ENCODE measurements at regions not wholly inside any gene's neighbourhood (a gene's known extent, or its start where the extent isn't known, plus 50 kb on each side); places are given as distances from the start of the nearest gene placed in this dataset.

DNA sequence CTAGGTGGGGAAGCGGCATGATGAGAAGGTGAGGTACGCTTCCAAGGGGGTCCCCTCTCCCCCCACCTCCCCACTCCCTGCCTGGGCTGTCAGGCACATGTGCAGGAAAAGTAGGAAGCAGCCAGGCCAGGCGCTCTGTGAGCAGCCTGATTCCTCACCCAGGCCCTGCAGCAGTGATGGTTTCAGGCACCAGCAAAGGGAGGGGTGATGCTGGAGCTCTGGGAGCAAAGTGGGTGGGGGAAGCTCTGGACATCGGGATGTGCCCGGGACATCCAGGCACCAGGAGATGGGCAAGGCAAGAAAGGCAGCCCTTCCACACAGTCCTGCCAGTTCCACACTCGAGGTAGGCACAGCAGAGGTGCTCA is 106.1 kb downstream of the CRYAA start:
- DNase-seq (ENCODE audit: insufficient read length, low spot score): no peak
- FAIRE-seq: no peak
- no peak for TF ChIP-seq CTCF (IDR thresholded peaks at IDR 0.05; ENCODE audit: insufficient read depth, missing control alignments)

- no peak for TF ChIP-seq CTCF (IDR thresholded peaks at IDR 0.05; ENCODE audit: insufficient read depth, missing control alignments)
- FAIRE-seq: no peak
- DNase-seq (ENCODE audit: insufficient read length, low spot score): no peak
Observed at GRCh38 chr21:43274022-43274945, 105.5 kb downstream of the CRYAA start.

- TF ChIP-seq CTCF (IDR thresholded peaks at IDR 0.05; ENCODE audit: insufficient read depth, missing control alignments): no peak
- FAIRE-seq: no peak
- DNase-seq (ENCODE audit: insufficient read length, low spot score): no peak
Observed at GRCh38 chr21:43273708-43274021, 104.9 kb downstream of the CRYAA start.

GRCh38 chr21:43273016-43273707 is 104.4 kb downstream of the CRYAA start:
- DNase-seq (ENCODE audit: insufficient read length, low spot score): no peak
- FAIRE-seq: no peak
- no peak for TF ChIP-seq CTCF (IDR thresholded peaks at IDR 0.05; ENCODE audit: insufficient read depth, missing control alignments)

DNA sequence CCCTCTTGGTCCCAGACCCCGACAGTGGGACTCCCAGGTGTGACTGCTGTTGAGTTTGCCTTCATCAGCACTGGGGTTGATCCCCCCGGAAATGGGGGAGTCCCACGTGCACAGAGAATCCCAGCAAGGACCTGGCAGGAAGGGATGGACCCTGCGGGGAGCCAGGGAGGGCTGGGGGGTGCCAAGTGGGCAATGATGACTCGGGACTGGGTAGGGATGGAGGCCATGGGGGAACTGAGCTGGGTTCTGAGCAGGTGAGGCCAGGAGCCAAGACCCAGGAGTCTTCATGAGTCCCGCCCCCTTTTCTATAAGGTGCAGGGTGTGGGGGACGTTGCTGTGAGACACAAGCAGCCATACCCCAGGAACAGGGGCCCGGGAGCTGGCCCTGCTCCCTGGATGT is 103.8 kb downstream of the CRYAA start:
- FAIRE-seq (no peak), DNase-seq (ENCODE audit: insufficient read length, low spot score) (no peak)
- no peak for TF ChIP-seq CTCF (IDR thresholded peaks at IDR 0.05; ENCODE audit: insufficient read depth, missing control alignments)

DNA sequence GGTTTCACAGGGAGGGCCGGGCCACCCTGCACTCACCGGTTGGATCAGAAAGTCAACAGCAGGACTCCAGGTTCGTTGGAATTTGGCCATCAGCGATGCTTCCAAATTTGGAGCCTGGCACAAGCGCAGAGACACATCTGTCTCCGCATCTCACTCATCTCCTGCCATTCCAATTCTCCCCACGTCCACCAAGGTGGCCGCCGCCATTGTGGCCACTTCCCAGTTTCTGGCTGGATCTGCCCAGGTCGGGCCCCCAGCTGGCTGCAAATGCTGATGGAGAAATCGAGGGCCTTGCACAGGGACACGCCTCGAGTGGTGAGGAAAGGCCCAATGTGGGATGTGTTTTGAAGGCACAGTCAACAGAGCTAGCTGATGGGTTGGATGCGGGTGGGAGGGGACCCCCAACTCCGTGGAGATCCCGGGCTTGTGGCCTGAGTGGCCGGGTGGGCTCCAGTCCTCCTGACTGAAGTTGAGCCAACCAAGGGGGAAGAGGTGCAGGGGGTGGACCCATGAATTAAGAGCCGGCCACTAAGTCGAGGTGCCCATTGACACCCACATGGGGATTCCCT is 102.7 kb downstream of the CRYAA start:
- FAIRE-seq (no peak), DNase-seq (ENCODE audit: insufficient read length, low spot score) (no peak)
- TF ChIP-seq CTCF (IDR thresholded peaks at IDR 0.05; ENCODE audit: insufficient read depth, missing control alignments): no peak

Data from D721Med (cell line).